ENCODE measurements at regions not wholly inside any gene's neighbourhood (a gene's known extent, or its start where the extent isn't known, plus 50 kb on each side); places are given as distances from the start of the nearest gene placed in this dataset.
A peak's percentile ranks its signal among the peaks of the same experiment; 100 is the strongest.

- Mint-ChIP-seq H3K27ac (0 out of 2 replicates have a peak overlapping the region, but pooled peaks have one; percentile 11), H3K27me3 (ENCODE audit: insufficient read depth, low read depth, poor library complexity) (peaks cover 2% of the 10 kb centered on the region), H3K36me3 (ENCODE audit: low read depth) (peaks cover under 1% of the 10 kb centered on the region; the same call in 1 of the 3 replicates), H3K4me3 (no peak overlapping the region), H3K9me3 (peaks cover 9% of the 10 kb centered on the region), H3K4me1 (no peaks in the 10 kb centered on the region)
- TF ChIP-seq CREB1 (CRISPR knock-in tag; IDR thresholded peaks at IDR 0.05; ENCODE audit: low read depth): no peak
- no peak for TF ChIP-seq STAT1 (IDR thresholded peaks at IDR 0.05; ENCODE audit: unreplicated experiment)
- no peak for TF ChIP-seq POLR2AphosphoS5 (IDR thresholded peaks at IDR 0.05; ENCODE audit: low read depth)
- H3K4me3 ChIP-seq: no peak overlapping the region
- H3K27me3 ChIP-seq (ENCODE audit: insufficient read depth): no peaks in the 10 kb centered on the region
- no peak overlapping the region for H2AFZ ChIP-seq
- ATAC-seq: no peak
- no peak overlapping the region for H3K4me2 ChIP-seq
- H3K36me3 ChIP-seq (ENCODE audit: insufficient read depth): no peaks in the 10 kb centered on the region
- H4K20me1 ChIP-seq (replicated peaks; ENCODE audit: insufficient read depth): no peaks in the 10 kb centered on the region
- H3F3A ChIP-seq (replicated peaks; ENCODE audit: low read depth): no peaks in the 10 kb centered on the region
- no peaks in the 10 kb centered on the region for H3K79me2 ChIP-seq (replicated peaks; ENCODE audit: insufficient read depth)
- no peak for DNase-seq (ENCODE audit: low spot score)
- no peaks in the 10 kb centered on the region for H3K4me1 ChIP-seq (ENCODE audit: insufficient read depth)
- no peaks in the 10 kb centered on the region for H3K9me2 ChIP-seq (ENCODE audit: insufficient read depth)
- H3K27ac ChIP-seq (ENCODE audit: low read depth): no peak overlapping the region
These were observed 381.9 kb downstream of the RAB28 start for GRCh38 chr4:13102092-13102742.

- no peaks in the 10 kb centered on the region for H3K4me1 Mint-ChIP-seq
- no peaks in the 10 kb centered on the region for H3K9me2 ChIP-seq (ENCODE audit: insufficient read depth)
- H3K4me3 Mint-ChIP-seq: no peak overlapping the region
- no peak overlapping the region for H3K27ac ChIP-seq (ENCODE audit: low read depth)
- no peak overlapping the region for H3K27ac Mint-ChIP-seq
- H3K4me1 ChIP-seq (ENCODE audit: insufficient read depth): no peaks in the 10 kb centered on the region
- H3K27me3 Mint-ChIP-seq (ENCODE audit: insufficient read depth, low read depth, poor library complexity): no peaks in the 10 kb centered on the region
- H3K27me3 ChIP-seq (ENCODE audit: insufficient read depth): no peaks in the 10 kb centered on the region
- no peak overlapping the region for H3K4me3 ChIP-seq
- TF ChIP-seq REST (IDR thresholded peaks at IDR 0.05; ENCODE audit: unreplicated experiment): no peak
- no peak for TF ChIP-seq CREB1 (CRISPR knock-in tag; IDR thresholded peaks at IDR 0.05; ENCODE audit: low read depth)
- TF ChIP-seq, protein P1, sequence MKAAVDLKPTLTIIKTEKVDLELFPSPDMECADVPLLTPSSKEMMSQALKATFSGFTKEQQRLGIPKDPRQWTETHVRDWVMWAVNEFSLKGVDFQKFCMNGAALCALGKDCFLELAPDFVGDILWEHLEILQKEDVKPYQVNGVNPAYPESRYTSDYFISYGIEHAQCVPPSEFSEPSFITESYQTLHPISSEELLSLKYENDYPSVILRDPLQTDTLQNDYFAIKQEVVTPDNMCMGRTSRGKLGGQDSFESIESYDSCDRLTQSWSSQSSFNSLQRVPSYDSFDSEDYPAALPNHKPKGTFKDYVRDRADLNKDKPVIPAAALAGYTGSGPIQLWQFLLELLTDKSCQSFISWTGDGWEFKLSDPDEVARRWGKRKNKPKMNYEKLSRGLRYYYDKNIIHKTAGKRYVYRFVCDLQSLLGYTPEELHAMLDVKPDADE (IDR thresholded peaks at IDR 0.05): no peak
- TF ChIP-seq ZNF462 (CRISPR knock-in tag; IDR thresholded peaks at IDR 0.05): no peak
- DNase-seq (ENCODE audit: low spot score) (no peak), ATAC-seq (no peak)
- H3K9me3 Mint-ChIP-seq: no peaks in the 10 kb centered on the region
- H4K20me1 ChIP-seq (replicated peaks; ENCODE audit: insufficient read depth): no peaks in the 10 kb centered on the region
- H3F3A ChIP-seq (replicated peaks; ENCODE audit: low read depth): no peaks in the 10 kb centered on the region
- H3K36me3 Mint-ChIP-seq (ENCODE audit: low read depth): no peaks in the 10 kb centered on the region
- no peak overlapping the region for H3K4me2 ChIP-seq
- H2AFZ ChIP-seq: no peak overlapping the region
- H3K36me3 ChIP-seq (ENCODE audit: insufficient read depth): no peaks in the 10 kb centered on the region
- no peaks in the 10 kb centered on the region for H3K79me2 ChIP-seq (replicated peaks; ENCODE audit: insufficient read depth)
These were observed 386.2 kb downstream of the RAB28 start for GRCh38 chr4:13097971-13098370.
